Uterus (tissue), 2 donors: ENCODE measurements at regions not wholly inside any gene's neighbourhood (a gene's known extent, or its start where the extent isn't known, plus 50 kb on each side); places are given as distances from the start of the nearest gene placed in this dataset.

Source experiments
- CTCF ChIP-seq, 4 experiments: fragments of 200-600 bp in 2 of 4; fragments of 450-650 bp in 2 of 4; sonication (generic) in 2 of 4; IDR thresholded peaks; one replicate each; pipeline ENCODE4 v1.5.1; 2016 to 2019; ENCODE audit warnings: antibody characterized with exemption in 4 of 4, mild to moderate bottlenecking in 2 of 4, moderate library complexity in 1 of 4
- POLR2A ChIP-seq, 2 donors: fragments of 450-650 bp; IDR thresholded peaks; one replicate each; pipeline ENCODE4 v1.6.1; 2016; ENCODE audit warnings: antibody characterized with exemption in 2 of 2, mild to moderate bottlenecking in 1 of 2, moderate library complexity in 1 of 2

GRCh38 chr20:50269091-50270033, 78.7 kb downstream of the CEBPB start:
- no peak for TF ChIP-seq CTCF (IDR thresholded peaks at IDR 0.05)
- TF ChIP-seq POLR2A (IDR thresholded peaks at IDR 0.05), result no peak
